ENCODE measurements at regions not wholly inside any gene's neighbourhood (a gene's known extent, or its start where the extent isn't known, plus 50 kb on each side); places are given as distances from the start of the nearest gene placed in this dataset.

GRCh38 chr5:124614105-124614504, 132.3 kb downstream of the ZNF608 start:
- no peak overlapping the region for H2BK120ac ChIP-seq (replicated peaks; ENCODE audit: low read depth, low read length)
- H3K9ac ChIP-seq (replicated peaks in 1 of 4; ENCODE audit: extremely low read depth in 1 of 4, low read depth in 3 of 4, low read length in 3 of 4): no peak overlapping the region
- H3K23ac ChIP-seq (ENCODE audit: insufficient read length): no peak overlapping the region
- H3K4me3 ChIP-seq (ENCODE audit: extremely low read depth in 1 of 4, insufficient read depth in 2 of 4, low read depth in 3 of 4, low read length in 4 of 4): no peak overlapping the region
- H3K79me1 ChIP-seq (ENCODE audit: low read depth, low read length): no peaks in the 10 kb centered on the region
- FAIRE-seq: no peak
- DNase-seq (ENCODE audit: low read depth in 1 of 2, low spot score in 2 of 2): no peak
- H4K20me1 ChIP-seq (replicated peaks in 1 of 2; ENCODE audit: control insufficient read depth in 1 of 2, insufficient read depth in 2 of 2, low read length in 2 of 2): no peaks in the 10 kb centered on the region
- POLR2A ChIA-PET (ENCODE audit: partially characterized antibody): no interaction called here
- no peak overlapping the region for H3K18ac ChIP-seq (ENCODE audit: extremely low read depth, low read length)
- no peaks in the 10 kb centered on the region for H3K36me3 ChIP-seq (ENCODE audit: control insufficient read depth in 2 of 4, insufficient read depth in 4 of 4, low read length in 3 of 4)
- H3K23me2 ChIP-seq (ENCODE audit: low read depth, low read length): no peaks in the 10 kb centered on the region
- no peak overlapping the region for H4K5ac ChIP-seq (ENCODE audit: insufficient read length, low read depth, low read length)
- H3K4ac ChIP-seq (replicated peaks; ENCODE audit: insufficient read length, low read depth, low read length): no peak overlapping the region
- H3K4me2 ChIP-seq (ENCODE audit: insufficient read depth in 1 of 2, low read depth in 2 of 2, low read length in 2 of 2): no peak overlapping the region
- no peaks in the 10 kb centered on the region; a peak in 1 of 7 replicates for H3K4me1 ChIP-seq (replicated peaks in 1 of 4; ENCODE audit: control insufficient read depth in 3 of 4, insufficient read depth in 4 of 4, low read length in 3 of 4)
- WGBS, 2 experiments (ENCODE audit: extremely low coverage in 1 of 2, insufficient coverage in 1 of 2, insufficient read length in 1 of 2, insufficient replicate concordance in 2 of 2, low coverage in 1 of 2, low lambda C conversion rate in 2 of 2, missing lambda C conversion rate in 1 of 2): 87% methylated on average over 1 of the region's 1 CpG; no CpG with 5 or more reads in 1 of the 2 experiments
- no peak overlapping the region for H2BK20ac ChIP-seq (ENCODE audit: low read length)
- H3K27me3 ChIP-seq (replicated peaks in 1 of 4; ENCODE audit: control insufficient read depth in 3 of 4, extremely low read depth in 1 of 4, insufficient read depth in 3 of 4, low read length in 3 of 4): no peaks in the 10 kb centered on the region
- H3K79me2 ChIP-seq (ENCODE audit: control insufficient read depth in 1 of 2, insufficient read depth in 2 of 2, low read length in 2 of 2): no peaks in the 10 kb centered on the region
- H3K27ac ChIP-seq (ENCODE audit: low read depth, low read length): no peak overlapping the region
- CTCF ChIA-PET (ENCODE audit: partially characterized antibody): no interaction called here
- no peak overlapping the region for H2BK12ac ChIP-seq (ENCODE audit: low read depth, low read length)
- H4K8ac ChIP-seq (ENCODE audit: extremely low read depth, insufficient read depth, low read length): no peak overlapping the region
- no peak overlapping the region for H3K14ac ChIP-seq (ENCODE audit: insufficient read length)
- H3K56ac ChIP-seq (replicated peaks; ENCODE audit: insufficient read length, low read depth, low read length): no peak overlapping the region
- no peak overlapping the region for H2BK15ac ChIP-seq (ENCODE audit: low read length)
- no peak overlapping the region for H2AK5ac ChIP-seq (ENCODE audit: low read depth, low read length)
- H2BK5ac ChIP-seq (ENCODE audit: low read depth, low read length): no peak overlapping the region
- H3K9me3 ChIP-seq (ENCODE audit: insufficient read depth in 2 of 2, low read depth in 1 of 2, low read length in 1 of 2): no peaks in the 10 kb centered on the region
- H2AFZ ChIP-seq (ENCODE audit: low read length): no peak overlapping the region
- H4K91ac ChIP-seq (replicated peaks; ENCODE audit: insufficient read length, low read length): no peak overlapping the region
- TF ChIP-seq CHD2 (IDR thresholded peaks at IDR 0.05; ENCODE audit: low read length) (no peak), RAD21 (IDR thresholded peaks at IDR 0.05 in 1 of 2, conservative IDR thresholded peaks at IDR 0.05 in 1 of 2; ENCODE audit: low read depth in 2 of 2, low read length in 2 of 2) (no peak)

Data from H1 (cell line).